Keratinocyte (primary cell): ENCODE measurements at regions not wholly inside any gene's neighbourhood (a gene's known extent, or its start where the extent isn't known, plus 50 kb on each side); places are given as distances from the start of the nearest gene placed in this dataset.

ENCODE experiments used
- DNase-seq: peaks from one replicate; pipeline ENCODE4 v3.0.0-alpha.2; 2011; ENCODE audit warnings: low read depth, missing footprints, low spot score
- FAIRE-seq: peaks from 2 replicates; lab custom pipeline; 2011; peaks lifted over from hg19 to GRCh38; lab: Jason Lieb, UNC
- H2AFZ ChIP-seq: 2 replicates; pipeline ENCODE4 v1.6.0; 2012; ENCODE audit warnings: low read length, control low read depth, inconsistent platforms; ENCODE audit not compliant: control insufficient read depth
- H3K27ac ChIP-seq: 2 replicates; pipeline ENCODE4 v1.5.1; 2011; ENCODE audit warnings: low read length; ENCODE audit not compliant: control insufficient read depth, insufficient read depth
- H3K27me3 ChIP-seq: 3 replicates; pipeline ENCODE4 v1.6.0; 2011; ENCODE audit warnings: low read length; ENCODE audit not compliant: control insufficient read depth, insufficient read depth; ENCODE audit errors: extremely low read depth
- H3K36me3 ChIP-seq, 2 experiments: 2 replicates in 1 of 2; 3 replicates in 1 of 2; pipeline ENCODE4 v1.5.1; 2011; ENCODE audit warnings: low read length in 2 of 2, mild to moderate bottlenecking in 1 of 2; ENCODE audit not compliant: control insufficient read depth in 2 of 2, insufficient read depth in 2 of 2; ENCODE audit errors: extremely low read depth in 1 of 2
- H3K4me1 ChIP-seq: 3 replicates; pipeline ENCODE4 v1.5.1; 2011; ENCODE audit warnings: low read length; ENCODE audit not compliant: control insufficient read depth, insufficient read depth; ENCODE audit errors: extremely low read depth
- H3K4me2 ChIP-seq: 3 replicates; pipeline ENCODE4 v1.6.0; 2011; ENCODE audit warnings: low read depth, low read length; ENCODE audit not compliant: control insufficient read depth, insufficient read depth; ENCODE audit errors: extremely low read depth
- H3K4me3 ChIP-seq, 3 experiments: fragments of 200-600 bp in 1 of 3; sonication (generic) in 1 of 3; 2 replicates in 2 of 3; 3 replicates in 1 of 3; pipeline ENCODE4 v1.5.1; 2011 to 2016; ENCODE audit warnings: low read length in 3 of 3, mild to moderate bottlenecking in 3 of 3, control low read depth in 2 of 3, inconsistent platforms in 1 of 3, low read depth in 1 of 3, mixed read lengths in 1 of 3, mixed run types in 1 of 3, moderate library complexity in 1 of 3; ENCODE audit not compliant: control insufficient read depth in 2 of 3, insufficient read depth in 2 of 3; ENCODE audit errors: extremely low read depth in 1 of 3
- H3K79me2 ChIP-seq: 2 replicates; pipeline ENCODE4 v1.6.0; 2012; ENCODE audit warnings: low read length; ENCODE audit not compliant: control insufficient read depth, insufficient read depth
- H3K9ac ChIP-seq: 3 replicates; pipeline ENCODE4 v1.6.0; 2011; ENCODE audit warnings: low read length; ENCODE audit not compliant: control insufficient read depth, insufficient read depth; ENCODE audit errors: extremely low read depth
- H3K9me1 ChIP-seq: 3 replicates; pipeline ENCODE4 v1.6.0; 2011; ENCODE audit warnings: low read length; ENCODE audit not compliant: control insufficient read depth, insufficient read depth; ENCODE audit errors: extremely low read depth
- H3K9me3 ChIP-seq: 2 replicates; pipeline ENCODE4 v1.5.1; 2012; ENCODE audit warnings: low read depth, low read length; ENCODE audit not compliant: control insufficient read depth
- H4K20me1 ChIP-seq: 3 replicates; pipeline ENCODE4 v1.6.0; 2011; ENCODE audit warnings: low read length; ENCODE audit not compliant: control insufficient read depth, insufficient read depth; ENCODE audit errors: extremely low read depth
- EZH2 ChIP-seq: IDR thresholded peaks from one replicate; pipeline ENCODE4 v1.6.1; 2012; ENCODE audit warnings: inconsistent platforms, mild to moderate bottlenecking, low read length, moderate library complexity
- dilution Hi-C: fragments of 300-500 bp; cut with MboI; formaldehyde crosslinking; loops from one replicate; pipeline ENCODE4 v1.7.0; 2020; ENCODE audit warnings: low sequenced_read_pairs; ENCODE audit not compliant: extremely low pct_ligation_motif_present
- TF ChIP-seq, protein P1 (sequence below), 3 experiments: IDR thresholded peaks in 1 of 3; conservative IDR thresholded peaks in 1 of 3; optimal IDR thresholded peaks in 1 of 3; 2 replicates in 2 of 3; 3 replicates in 1 of 3; pipeline versions ENCODE3 to v1.5.1; 2011; ENCODE audit warnings: low read length in 3 of 3, mild to moderate bottlenecking in 3 of 3, moderate library complexity in 2 of 3, control low read depth in 1 of 3, inconsistent platforms in 1 of 3; ENCODE audit not compliant: insufficient read depth in 2 of 3; ENCODE audit errors: extremely low read depth in 1 of 3

DNA sequence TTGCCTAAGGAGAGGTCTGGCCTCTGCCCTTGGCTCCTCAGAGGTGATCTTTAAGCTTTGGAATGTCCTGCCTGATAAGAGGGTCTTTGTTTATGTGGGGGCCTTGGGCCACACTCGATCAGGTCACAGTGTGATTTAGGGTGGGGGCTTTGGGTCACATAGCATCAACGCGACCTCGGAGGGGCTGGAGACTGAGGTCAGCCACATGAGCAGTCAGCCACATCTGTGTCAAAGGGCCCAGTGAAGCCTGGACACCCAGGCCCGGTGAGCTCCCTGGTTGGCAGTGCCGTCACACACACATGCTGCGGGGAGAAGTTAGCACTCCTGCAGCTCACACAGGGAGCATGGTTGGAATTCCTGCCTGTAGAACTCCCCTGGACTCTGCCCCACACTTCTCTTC is 345.0 kb downstream of the NPHP4 start:
- H3K9me1 ChIP-seq, result no peaks in the 10 kb centered on the region
- no peaks in the 10 kb centered on the region for H3K27me3 ChIP-seq
- H2AFZ ChIP-seq, result no peak overlapping the region
- H3K79me2 ChIP-seq, result no peaks in the 10 kb centered on the region
- no peak overlapping the region for H3K4me2 ChIP-seq
- dilution Hi-C loops, result no loop called here
- H3K4me3 ChIP-seq, result no peak overlapping the region
- peaks cover 10% of the 10 kb centered on the region for H3K4me1 ChIP-seq
- FAIRE-seq, result no peak
- TF ChIP-seq EZH2, result no peak
- TF ChIP-seq, protein P1, sequence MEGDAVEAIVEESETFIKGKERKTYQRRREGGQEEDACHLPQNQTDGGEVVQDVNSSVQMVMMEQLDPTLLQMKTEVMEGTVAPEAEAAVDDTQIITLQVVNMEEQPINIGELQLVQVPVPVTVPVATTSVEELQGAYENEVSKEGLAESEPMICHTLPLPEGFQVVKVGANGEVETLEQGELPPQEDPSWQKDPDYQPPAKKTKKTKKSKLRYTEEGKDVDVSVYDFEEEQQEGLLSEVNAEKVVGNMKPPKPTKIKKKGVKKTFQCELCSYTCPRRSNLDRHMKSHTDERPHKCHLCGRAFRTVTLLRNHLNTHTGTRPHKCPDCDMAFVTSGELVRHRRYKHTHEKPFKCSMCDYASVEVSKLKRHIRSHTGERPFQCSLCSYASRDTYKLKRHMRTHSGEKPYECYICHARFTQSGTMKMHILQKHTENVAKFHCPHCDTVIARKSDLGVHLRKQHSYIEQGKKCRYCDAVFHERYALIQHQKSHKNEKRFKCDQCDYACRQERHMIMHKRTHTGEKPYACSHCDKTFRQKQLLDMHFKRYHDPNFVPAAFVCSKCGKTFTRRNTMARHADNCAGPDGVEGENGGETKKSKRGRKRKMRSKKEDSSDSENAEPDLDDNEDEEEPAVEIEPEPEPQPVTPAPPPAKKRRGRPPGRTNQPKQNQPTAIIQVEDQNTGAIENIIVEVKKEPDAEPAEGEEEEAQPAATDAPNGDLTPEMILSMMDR (optimal IDR thresholded peaks at IDR 0.05 in 1 of 3, IDR thresholded peaks at IDR 0.05 in 1 of 3, conservative IDR thresholded peaks at IDR 0.05 in 1 of 3; ENCODE audit: extremely low read depth in 1 of 3, insufficient read depth in 2 of 3, low read length in 3 of 3), result no peak
- no peaks in the 10 kb centered on the region for H4K20me1 ChIP-seq
- H3K36me3 ChIP-seq, result no peaks in the 10 kb centered on the region
- no peak overlapping the region for H3K9ac ChIP-seq
- no peak overlapping the region for H3K27ac ChIP-seq
- H3K9me3 ChIP-seq, result peaks cover 12% of the 10 kb centered on the region
- no peak for DNase-seq

- no peak overlapping the region for H3K27ac ChIP-seq
- FAIRE-seq, result no peak
- peaks cover 4% of the 10 kb centered on the region for H3K4me1 ChIP-seq
- H4K20me1 ChIP-seq, result no peaks in the 10 kb centered on the region
- H3K36me3 ChIP-seq, result no peaks in the 10 kb centered on the region
- H3K9me1 ChIP-seq, result no peaks in the 10 kb centered on the region
- dilution Hi-C loops, result no loop called here
- H3K9me3 ChIP-seq, result peaks cover 12% of the 10 kb centered on the region
- H3K4me3 ChIP-seq, result no peak overlapping the region
- H2AFZ ChIP-seq, result no peak overlapping the region
- TF ChIP-seq EZH2, result no peak
- TF ChIP-seq, protein P1 (optimal IDR thresholded peaks at IDR 0.05 in 1 of 3, IDR thresholded peaks at IDR 0.05 in 1 of 3, conservative IDR thresholded peaks at IDR 0.05 in 1 of 3; ENCODE audit: extremely low read depth in 1 of 3, insufficient read depth in 2 of 3, low read length in 3 of 3), result no peak
- no peaks in the 10 kb centered on the region for H3K79me2 ChIP-seq
- H3K9ac ChIP-seq, result no peak overlapping the region
- H3K4me2 ChIP-seq, result no peak overlapping the region
- DNase-seq, result no peak
- no peaks in the 10 kb centered on the region for H3K27me3 ChIP-seq
These were observed 345.6 kb downstream of the NPHP4 start for GRCh38 chr1:5646486-5647149.
